IPS-NIHi11 (cell line): ENCODE measurements at regions not wholly inside any gene's neighbourhood (a gene's known extent, or its start where the extent isn't known, plus 50 kb on each side); places are given as distances from the start of the nearest gene placed in this dataset.
A peak's percentile ranks its signal among the peaks of the same experiment; 100 is the strongest.
"Not testable (repeated sequence)": the region's sequence is repeated elsewhere in the genome, so short reads cannot be mapped to it uniquely, and the experiment has no call there.

Source experiments
- DNase-seq: peaks from one replicate; pipeline ENCODE4 v3.0.0; 2012; ENCODE audit warnings: mixed read lengths, low spot score

GRCh38 chr4:132094017-132094416, 1055.1 kb upstream of the PCDH10 start:
- no peak for DNase-seq

- no peak for DNase-seq
These were observed 1052.1 kb upstream of the PCDH10 start for GRCh38 chr4:132097041-132097440.

- DNase-seq: no peak
These were observed 1047.6 kb upstream of the PCDH10 start for GRCh38 chr4:132101526-132101925.

GRCh38 chr4:132108784-132109183, 1040.3 kb upstream of the PCDH10 start:
- DNase-seq: no peak

GRCh38 chr4:132114885-132115284, 1034.2 kb upstream of the PCDH10 start:
- DNase-seq: no peak

GRCh38 chr4:132122741-132123140, 1026.4 kb upstream of the PCDH10 start:
- DNase-seq: not testable (repeated sequence)

- DNase-seq: no peak
These were observed 1025.0 kb upstream of the PCDH10 start for GRCh38 chr4:132123870-132124623.

- DNase-seq: no peak
These were observed 1024.5 kb upstream of the PCDH10 start for GRCh38 chr4:132124624-132124974.

- DNase-seq: no peak
These were observed 1024.0 kb upstream of the PCDH10 start for GRCh38 chr4:132125131-132125530.

GRCh38 chr4:132132433-132132832, 1016.7 kb upstream of the PCDH10 start:
- DNase-seq: no peak

- no peak for DNase-seq
These were observed 979.4 kb upstream of the PCDH10 start for GRCh38 chr4:132169660-132170059.

GRCh38 chr4:132180020-132180427, 969.1 kb upstream of the PCDH10 start:
- DNase-seq: no peak

GRCh38 chr4:132195176-132195575, 953.9 kb upstream of the PCDH10 start:
- DNase-seq: no peak

GRCh38 chr4:132203618-132204017, 945.5 kb upstream of the PCDH10 start:
- peak; percentile 10 for DNase-seq

GRCh38 chr4:132214519-132214918, 934.6 kb upstream of the PCDH10 start:
- no peak for DNase-seq

GRCh38 chr4:132218406-132218805, 930.7 kb upstream of the PCDH10 start:
- no peak for DNase-seq

- DNase-seq: no peak
These were observed 921.8 kb upstream of the PCDH10 start for GRCh38 chr4:132227151-132227856.

GRCh38 chr4:132227857-132228165, 921.3 kb upstream of the PCDH10 start:
- DNase-seq: peak; percentile 17

GRCh38 chr4:132228676-132229075, 920.4 kb upstream of the PCDH10 start:
- DNase-seq: no peak

- no peak for DNase-seq
These were observed 919.1 kb upstream of the PCDH10 start for GRCh38 chr4:132230025-132230424.

GRCh38 chr4:132238697-132239096, 910.4 kb upstream of the PCDH10 start:
- no peak for DNase-seq

- no peak for DNase-seq
These were observed 909.0 kb upstream of the PCDH10 start for GRCh38 chr4:132240081-132240480.

GRCh38 chr4:132245319-132245718, 903.8 kb upstream of the PCDH10 start:
- no peak for DNase-seq

- no peak for DNase-seq
These were observed 884.9 kb upstream of the PCDH10 start for GRCh38 chr4:132264176-132264575.
